H9 (cell line): ENCODE measurements at regions not wholly inside any gene's neighbourhood (a gene's known extent, or its start where the extent isn't known, plus 50 kb on each side); places are given as distances from the start of the nearest gene placed in this dataset.

Experiments
- DNase-seq: peaks from one replicate; pipeline ENCODE4 v3.0.0-alpha.2; 2017
- H2AFZ ChIP-seq: one replicate; pipeline ENCODE4 v1.6.1; 2013; ENCODE audit warnings: mild to moderate bottlenecking, low read length, control low read depth, moderate library complexity
- H2AK5ac ChIP-seq: 2 replicates; pipeline ENCODE4 v1.6.1; 2013; ENCODE audit warnings: low read length, control low read depth, mixed read lengths; ENCODE audit not compliant: insufficient read length
- H2BK120ac ChIP-seq: one replicate; pipeline ENCODE4 v1.6.1; 2013; ENCODE audit warnings: low read depth, mild to moderate bottlenecking, low read length, control low read depth, inconsistent platforms; ENCODE audit not compliant: poor library complexity, severe bottlenecking
- H2BK12ac ChIP-seq: 2 replicates; pipeline ENCODE4 v1.6.1; 2013; ENCODE audit warnings: low read length, control low read depth, mixed read lengths, low read depth; ENCODE audit not compliant: insufficient read length
- H2BK15ac ChIP-seq: 2 replicates; pipeline ENCODE4 v1.6.1; 2013; ENCODE audit warnings: low read depth, low read length, control low read depth
- H2BK20ac ChIP-seq: one replicate; pipeline ENCODE4 v1.6.1; 2013; ENCODE audit warnings: low read depth, mild to moderate bottlenecking, low read length, control low read depth, inconsistent platforms; ENCODE audit not compliant: poor library complexity, severe bottlenecking
- H2BK5ac ChIP-seq: 2 replicates; pipeline ENCODE4 v1.6.1; 2013; ENCODE audit warnings: low read length, control low read depth, mixed read lengths; ENCODE audit not compliant: insufficient read length
- H3K14ac ChIP-seq: 2 replicates; pipeline ENCODE4 v1.6.1; 2013; ENCODE audit warnings: low read length, control low read depth; ENCODE audit not compliant: insufficient read depth
- H3K18ac ChIP-seq: 2 replicates; pipeline ENCODE4 v1.6.1; 2013; ENCODE audit warnings: low read depth, mild to moderate bottlenecking, mixed read lengths, low read length, control low read depth; ENCODE audit not compliant: insufficient read length
- H3K23ac ChIP-seq: 2 replicates; pipeline ENCODE4 v1.6.1; 2013; ENCODE audit warnings: low read length, control low read depth, mixed read lengths, low read depth; ENCODE audit not compliant: insufficient read length
- H3K23me2 ChIP-seq: 2 replicates; pipeline ENCODE4 v1.6.1; 2013; ENCODE audit warnings: low read depth, mild to moderate bottlenecking, mixed read lengths, low read length, control low read depth; ENCODE audit not compliant: insufficient read length, poor library complexity, severe bottlenecking
- H3K27ac ChIP-seq: 2 replicates; pipeline ENCODE4 v1.5.1; 2013; ENCODE audit warnings: low read length, control low read depth, mixed read lengths, low read depth; ENCODE audit not compliant: insufficient read length
- H3K27me3 ChIP-seq: 2 replicates; pipeline ENCODE4 v1.6.1; 2013; ENCODE audit warnings: low read length, control low read depth, inconsistent platforms; ENCODE audit not compliant: insufficient read depth
- H3K4ac ChIP-seq: 2 replicates; pipeline ENCODE4 v1.6.1; 2013; ENCODE audit warnings: low read depth, mild to moderate bottlenecking, control low read depth, inconsistent platforms, low read length, moderate library complexity
- H3K4me1 ChIP-seq: 2 replicates; pipeline ENCODE4 v1.6.1; 2013; ENCODE audit warnings: low read length, control low read depth, inconsistent platforms; ENCODE audit not compliant: insufficient read depth
- H3K4me2 ChIP-seq: 2 replicates; pipeline ENCODE4 v1.6.1; 2013; ENCODE audit warnings: low read length, control low read depth, mixed read lengths; ENCODE audit not compliant: insufficient read length, insufficient read depth
- H3K56ac ChIP-seq: 2 replicates; pipeline ENCODE4 v1.6.1; 2013; ENCODE audit warnings: low read depth, mild to moderate bottlenecking, mixed read lengths, low read length, control low read depth; ENCODE audit not compliant: insufficient read length
- H3K79me1 ChIP-seq: 2 replicates; pipeline ENCODE4 v1.6.1; 2013; ENCODE audit warnings: low read depth, mild to moderate bottlenecking, moderate library complexity, low read length, control low read depth, inconsistent platforms; ENCODE audit not compliant: insufficient read depth, poor library complexity, severe bottlenecking
- H3K79me2 ChIP-seq: 2 replicates; pipeline ENCODE4 v1.6.1; 2013; ENCODE audit warnings: low read length, control low read depth, inconsistent platforms; ENCODE audit not compliant: insufficient read depth
- H3K9ac ChIP-seq: 2 replicates; pipeline ENCODE4 v1.6.1; 2013; ENCODE audit warnings: low read length, control low read depth, mixed read lengths; ENCODE audit not compliant: insufficient read length; ENCODE audit errors: extremely low read depth
- H3K9me3 ChIP-seq: one replicate; pipeline ENCODE4 v1.6.1; 2013; ENCODE audit warnings: low read depth, low read length, inconsistent platforms; ENCODE audit not compliant: control insufficient read depth
- H3T11ph ChIP-seq: one replicate; pipeline ENCODE4 v1.6.1; 2013; ENCODE audit warnings: mild to moderate bottlenecking, low read length, control low read depth, inconsistent platforms
- H4K20me1 ChIP-seq: one replicate; pipeline ENCODE4 v1.6.1; 2013; ENCODE audit not compliant: control insufficient read depth, insufficient read length, insufficient read depth
- H4K5ac ChIP-seq: 2 replicates; pipeline ENCODE4 v1.6.1; 2013; ENCODE audit warnings: low read depth, mild to moderate bottlenecking, mixed read lengths, low read length, control low read depth; ENCODE audit not compliant: insufficient read length
- H4K8ac ChIP-seq: replicated peaks from 2 replicates; pipeline ENCODE4 v1.6.1; 2013; ENCODE audit warnings: low read length, control low read depth, mixed read lengths, low read depth; ENCODE audit not compliant: insufficient read length
- H4K91ac ChIP-seq: 2 replicates; pipeline ENCODE4 v1.6.1; 2013; ENCODE audit warnings: low read depth, mild to moderate bottlenecking, moderate library complexity, mixed read lengths, low read length, control low read depth; ENCODE audit not compliant: insufficient read length
- H3K27ac Mint-ChIP-seq, 3 experiments: 2 replicates in 2 of 3; 3 replicates in 1 of 3; pipeline ENCODE4 v1.8.0; 2020 to 2021; ENCODE audit warnings: mixed read lengths in 3 of 3, mild to moderate bottlenecking in 1 of 3, moderate library complexity in 1 of 3
- H3K27me3 Mint-ChIP-seq: 2 replicates; pipeline ENCODE4 v1.8.0; 2021; ENCODE audit warnings: low read depth, mild to moderate bottlenecking, moderate library complexity, mixed read lengths
- H3K36me3 Mint-ChIP-seq, 3 experiments: 2 replicates in 2 of 3; 3 replicates in 1 of 3; pipeline ENCODE4 v1.8.0; 2020 to 2021; ENCODE audit warnings: low read depth in 3 of 3, mixed read lengths in 3 of 3; ENCODE audit not compliant: insufficient read depth in 1 of 3
- H3K4me1 Mint-ChIP-seq, 2 experiments: 2 replicates each; pipeline ENCODE4 v1.8.0; 2020; ENCODE audit warnings: mixed read lengths in 2 of 2
- H3K4me3 Mint-ChIP-seq, 2 experiments: 2 replicates in 1 of 2; 3 replicates in 1 of 2; pipeline ENCODE4 v1.8.0; 2020 to 2021; ENCODE audit warnings: mild to moderate bottlenecking in 2 of 2, mixed read lengths in 2 of 2, moderate library complexity in 1 of 2
- H3K9me3 Mint-ChIP-seq, 2 experiments: 2 replicates in 1 of 2; 3 replicates in 1 of 2; pipeline ENCODE4 v1.8.0; 2020; ENCODE audit warnings: mild to moderate bottlenecking in 2 of 2, mixed read lengths in 2 of 2, moderate library complexity in 1 of 2
- WGBS: extraction: QIAGEN DNeasy Blood & Tissue Kit; methylation state at CpG from one replicate; pipeline ENCODE4 v1.1.7; 2013; ENCODE audit warnings: missing lambda C conversion rate, low lambda C conversion rate, mixed read lengths; ENCODE audit not compliant: insufficient read length; ENCODE audit errors: extremely low coverage; 5-methylcytosine and 5-hydroxymethylcytosine counted together
- TF ChIP-seq, protein P1 (sequence below): fragments of 200-600 bp; sonication (generic); conservative IDR thresholded peaks from 3 replicates; pipeline ENCODE4 v1.8.0; 2021; ENCODE audit warnings: antibody characterized with exemption, mild to moderate bottlenecking

- no peak overlapping the region for H2AFZ ChIP-seq
- H3K56ac ChIP-seq, result no peak overlapping the region
- no peak overlapping the region for H3K27ac ChIP-seq
Measured at GRCh38 chr6:113065611-113066010, 718.5 kb downstream of the RFPL4B start.

More at GRCh38 chr6:113065611-113066010, 718.5 kb downstream of the RFPL4B start:
- no peak overlapping the region for H3K4ac ChIP-seq
- TF ChIP-seq, protein P1, sequence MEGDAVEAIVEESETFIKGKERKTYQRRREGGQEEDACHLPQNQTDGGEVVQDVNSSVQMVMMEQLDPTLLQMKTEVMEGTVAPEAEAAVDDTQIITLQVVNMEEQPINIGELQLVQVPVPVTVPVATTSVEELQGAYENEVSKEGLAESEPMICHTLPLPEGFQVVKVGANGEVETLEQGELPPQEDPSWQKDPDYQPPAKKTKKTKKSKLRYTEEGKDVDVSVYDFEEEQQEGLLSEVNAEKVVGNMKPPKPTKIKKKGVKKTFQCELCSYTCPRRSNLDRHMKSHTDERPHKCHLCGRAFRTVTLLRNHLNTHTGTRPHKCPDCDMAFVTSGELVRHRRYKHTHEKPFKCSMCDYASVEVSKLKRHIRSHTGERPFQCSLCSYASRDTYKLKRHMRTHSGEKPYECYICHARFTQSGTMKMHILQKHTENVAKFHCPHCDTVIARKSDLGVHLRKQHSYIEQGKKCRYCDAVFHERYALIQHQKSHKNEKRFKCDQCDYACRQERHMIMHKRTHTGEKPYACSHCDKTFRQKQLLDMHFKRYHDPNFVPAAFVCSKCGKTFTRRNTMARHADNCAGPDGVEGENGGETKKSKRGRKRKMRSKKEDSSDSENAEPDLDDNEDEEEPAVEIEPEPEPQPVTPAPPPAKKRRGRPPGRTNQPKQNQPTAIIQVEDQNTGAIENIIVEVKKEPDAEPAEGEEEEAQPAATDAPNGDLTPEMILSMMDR, result no peak
- H3K36me3 Mint-ChIP-seq, result no peaks in the 10 kb centered on the region; a peak in 1 of 7 replicates
- no peaks in the 10 kb centered on the region for H3K79me2 ChIP-seq
- no peaks in the 10 kb centered on the region for H3K23me2 ChIP-seq
- no peaks in the 10 kb centered on the region for H3K9me3 Mint-ChIP-seq
- H2BK20ac ChIP-seq, result no peak overlapping the region
- H2BK15ac ChIP-seq, result no peak overlapping the region
- no peak overlapping the region for H4K8ac ChIP-seq
- no peaks in the 10 kb centered on the region for H3K27me3 Mint-ChIP-seq
- H3K14ac ChIP-seq, result no peak overlapping the region
- no peak overlapping the region for H4K91ac ChIP-seq
- H3K23ac ChIP-seq, result no peak overlapping the region
- no peak overlapping the region for H3K4me2 ChIP-seq
- no peak overlapping the region for H3K9ac ChIP-seq
- H4K5ac ChIP-seq, result no peak overlapping the region
- no peaks in the 10 kb centered on the region for H3K4me1 ChIP-seq
- H2BK5ac ChIP-seq, result no peak overlapping the region
- no CpG with 5 or more reads among the region's 2 CpGs for WGBS
- H3K4me1 Mint-ChIP-seq, result peaks cover 14 to 23% of the 10 kb centered on the region in 2 experiments
- no peaks in the 10 kb centered on the region for H4K20me1 ChIP-seq
- H3K27me3 ChIP-seq, result no peaks in the 10 kb centered on the region
- peak overlapping the region in 1 of 3 experiments; percentile 37; a peak in 1 of 7 replicates for H3K27ac Mint-ChIP-seq
- no peaks in the 10 kb centered on the region for H3K79me1 ChIP-seq
- no peak overlapping the region for H2AK5ac ChIP-seq
- no peak overlapping the region for H2BK12ac ChIP-seq
- no peak overlapping the region for H3K4me3 Mint-ChIP-seq
- no peak for DNase-seq
- no peak overlapping the region for H2BK120ac ChIP-seq
- H3K9me3 ChIP-seq, result no peaks in the 10 kb centered on the region
- no peak overlapping the region for H3K18ac ChIP-seq
- no peak overlapping the region for H3T11ph ChIP-seq
